ENCODE measurements at regions not wholly inside any gene's neighbourhood (a gene's known extent, or its start where the extent isn't known, plus 50 kb on each side); places are given as distances from the start of the nearest gene placed in this dataset.

DNA sequence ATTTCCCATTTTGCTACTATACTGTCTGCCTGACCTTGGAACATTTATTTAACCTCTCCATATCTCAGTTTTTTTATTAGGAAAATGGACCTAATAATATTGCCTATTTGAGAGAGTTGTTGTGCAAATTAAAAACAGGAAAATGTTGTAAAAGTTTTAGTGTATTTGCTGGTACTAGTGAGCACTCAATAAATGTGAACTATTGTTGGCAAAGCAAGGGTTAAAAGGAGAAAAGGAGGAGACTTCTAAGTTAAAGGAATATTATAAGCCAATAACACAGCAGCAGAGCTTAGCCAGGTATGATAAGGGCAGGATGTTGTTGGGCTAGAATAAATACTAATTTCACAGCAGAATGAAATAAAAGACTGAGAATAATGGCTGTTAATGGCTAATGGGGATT is 211.9 kb upstream of the FUT9 start:
- no peak for ATAC-seq
- no peaks in the 10 kb centered on the region for H3K9me3 Mint-ChIP-seq
- H3K27ac Mint-ChIP-seq, result no peak overlapping the region
- H3K4me1 Mint-ChIP-seq, result no peaks in the 10 kb centered on the region
- DNase-seq, result no peak
- H3K27me3 Mint-ChIP-seq, result no peaks in the 10 kb centered on the region
- no peak overlapping the region for H3K4me3 Mint-ChIP-seq

DNA sequence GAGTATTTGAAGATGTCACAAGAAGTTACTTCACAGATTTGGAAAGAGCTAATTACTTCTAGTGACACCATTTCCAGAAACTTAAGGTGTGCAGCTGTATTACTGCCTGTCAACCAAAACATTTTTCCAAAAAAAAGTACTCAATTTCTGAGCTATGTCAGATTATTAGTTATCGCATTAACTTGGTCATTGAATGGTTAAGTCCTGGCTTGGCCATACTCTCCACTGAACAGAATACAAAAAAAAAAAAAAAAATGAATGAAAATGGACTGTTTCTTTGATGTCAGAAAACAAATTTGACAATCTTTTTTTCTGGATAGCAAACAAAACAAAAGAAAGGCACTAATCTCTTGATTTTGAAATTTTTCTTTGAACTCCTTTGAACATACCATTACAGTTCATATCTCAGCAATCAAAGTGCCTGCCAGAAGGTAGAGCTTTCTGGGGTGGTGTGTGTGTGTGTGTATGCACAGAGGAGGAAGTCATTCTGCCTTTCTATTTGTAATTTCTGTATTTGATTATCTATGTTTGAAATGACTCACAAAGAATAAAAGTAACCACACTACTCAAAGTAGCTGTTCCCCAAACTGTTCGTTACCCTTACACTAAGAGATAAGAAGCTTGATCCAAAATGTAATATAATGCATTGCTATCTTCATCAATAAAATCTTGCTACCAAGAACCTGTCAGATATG is 210.8 kb upstream of the FUT9 start:
- no peak overlapping the region for H3K4me3 Mint-ChIP-seq
- no peaks in the 10 kb centered on the region for H3K9me3 Mint-ChIP-seq
- DNase-seq, result no peak

GRCh38 chr6:95805699-95806098 is 210.1 kb upstream of the FUT9 start:
- no peak for ATAC-seq
- no peak overlapping the region for H3K4me3 Mint-ChIP-seq
- H3K27ac Mint-ChIP-seq, result no peak overlapping the region
- DNase-seq, result no peak
- no peaks in the 10 kb centered on the region for H3K9me3 Mint-ChIP-seq
- H3K27me3 Mint-ChIP-seq, result no peaks in the 10 kb centered on the region
- H3K4me1 Mint-ChIP-seq, result no peaks in the 10 kb centered on the region

More for the DNA sequence above, 210.8 kb upstream of the FUT9 start:
- no peaks in the 10 kb centered on the region for H3K27me3 Mint-ChIP-seq
- H3K4me1 Mint-ChIP-seq, result no peaks in the 10 kb centered on the region
- H3K27ac Mint-ChIP-seq, result no peak overlapping the region
- ATAC-seq, result no peak

DNA sequence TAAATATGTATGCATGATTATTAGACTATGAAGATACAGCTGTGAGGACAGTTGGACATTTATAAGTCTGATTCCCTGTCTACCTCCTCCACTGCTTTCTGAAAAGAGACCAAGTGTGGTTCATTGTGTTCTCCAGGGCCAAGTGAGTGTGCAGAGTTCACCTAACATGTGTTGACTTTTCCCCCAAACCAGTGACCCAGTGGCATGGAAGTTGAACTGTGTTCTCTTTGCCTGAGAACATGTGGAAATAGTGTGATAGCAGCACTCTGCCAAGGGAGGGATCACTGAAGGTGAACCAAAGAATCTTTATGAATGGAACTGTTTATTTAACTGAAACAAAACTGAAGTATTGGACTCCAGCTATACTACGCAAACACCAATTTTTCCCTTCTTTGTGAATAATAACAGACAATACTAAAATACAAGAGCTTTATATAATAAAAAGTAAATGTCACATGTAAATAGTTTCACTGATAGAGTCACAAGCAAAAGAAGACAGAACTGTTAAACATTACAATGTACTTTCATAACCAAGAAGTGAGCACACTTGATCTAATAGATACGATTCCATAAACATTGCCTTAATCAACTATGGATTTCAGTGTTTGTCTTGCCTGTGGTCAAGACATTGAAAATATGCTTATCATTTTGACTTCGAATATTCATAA is 200.3 kb upstream of the FUT9 start:
- H3K4me1 Mint-ChIP-seq, result no peaks in the 10 kb centered on the region
- H3K9me3 Mint-ChIP-seq, result peaks cover 5 to 6% of the 10 kb centered on the region in 2 donors
- DNase-seq (no peak), ATAC-seq (no peak)
- no peak overlapping the region for H3K27ac Mint-ChIP-seq
- H3K4me3 Mint-ChIP-seq, result no peak overlapping the region
- H3K27me3 Mint-ChIP-seq, result no peaks in the 10 kb centered on the region

DNA sequence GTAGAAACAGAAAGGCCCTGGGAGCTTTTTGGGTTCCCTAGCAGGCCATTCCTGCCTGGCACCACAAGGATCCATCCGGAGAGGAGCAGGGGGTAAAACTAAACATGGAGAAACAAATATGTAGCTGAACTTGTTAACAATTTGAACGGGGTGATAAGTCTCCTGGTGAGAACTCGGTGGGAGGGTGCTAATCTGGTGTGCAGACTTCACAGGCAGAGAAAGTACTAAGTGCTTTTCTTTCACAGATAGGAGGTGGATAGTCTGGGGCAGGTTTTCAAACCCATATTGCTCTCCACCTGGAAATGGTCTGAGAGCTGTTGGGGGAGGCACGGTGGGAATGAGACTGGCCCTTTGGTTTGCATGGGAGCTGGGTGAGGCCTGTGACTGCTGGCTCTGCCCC is 196.3 kb upstream of the FUT9 start:
- DNase-seq (no peak), ATAC-seq (no peak)
- Mint-ChIP-seq H3K27ac (no peak overlapping the region), H3K4me1 (no peaks in the 10 kb centered on the region), H3K27me3 (no peaks in the 10 kb centered on the region), H3K4me3 (no peak overlapping the region), H3K9me3 (peaks cover 5 to 15% of the 10 kb centered on the region in 2 donors)

DNA sequence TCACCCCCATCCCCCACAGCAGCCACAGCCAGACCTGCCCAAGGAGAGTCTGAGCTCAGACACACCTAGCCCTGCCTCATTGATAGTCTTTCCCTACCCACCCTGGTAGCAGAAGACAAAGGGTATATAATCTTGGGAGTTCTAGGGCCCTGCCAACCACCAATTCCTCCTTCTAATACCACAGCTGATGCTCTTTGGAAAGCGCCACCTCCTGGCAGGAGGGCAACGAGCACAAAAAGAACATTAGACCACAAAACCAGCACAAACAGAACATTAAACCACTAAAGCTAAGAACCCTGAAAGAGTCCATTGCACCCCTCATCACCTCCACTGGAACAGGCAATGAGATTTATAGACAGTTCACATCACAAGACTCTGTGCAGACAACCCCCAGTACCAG is 195.8 kb upstream of the FUT9 start:
- H3K4me3 Mint-ChIP-seq, result no peak overlapping the region
- H3K27ac Mint-ChIP-seq, result no peak overlapping the region
- no peaks in the 10 kb centered on the region for H3K4me1 Mint-ChIP-seq
- ATAC-seq (no peak), DNase-seq (no peak)
- peaks cover 5 to 20% of the 10 kb centered on the region in 2 donors for H3K9me3 Mint-ChIP-seq
- H3K27me3 Mint-ChIP-seq, result no peaks in the 10 kb centered on the region

DNA sequence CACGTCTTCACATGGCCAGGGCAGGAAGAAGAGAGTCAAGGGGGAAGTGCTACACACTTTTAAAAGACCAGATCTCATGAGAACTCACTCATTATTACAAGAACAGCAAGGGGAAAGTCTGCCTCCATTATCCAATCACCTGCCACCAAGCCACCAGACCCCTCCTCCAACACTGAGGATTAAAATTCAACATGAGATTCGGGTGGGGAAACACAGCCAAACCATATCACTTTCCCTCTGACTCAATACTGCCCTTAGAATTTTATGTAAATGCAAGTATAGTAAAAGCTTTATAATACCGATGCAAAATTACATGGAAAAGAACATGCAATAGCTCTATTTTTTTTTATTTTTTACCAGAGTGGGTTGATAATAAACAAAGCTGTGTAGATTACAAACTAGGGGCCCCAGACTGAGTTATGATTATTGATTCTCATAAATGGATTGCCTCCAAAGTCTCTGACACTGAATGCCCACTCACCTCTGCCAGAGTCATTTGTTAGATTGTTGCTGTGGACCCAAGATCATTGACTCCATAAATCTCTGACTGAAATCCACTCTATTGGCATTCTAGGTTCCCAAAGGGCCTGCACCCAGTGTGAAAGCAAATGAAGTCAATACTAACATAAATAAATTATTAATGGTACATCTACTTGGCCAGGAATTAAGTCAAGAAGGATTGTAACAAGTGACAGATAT is 184.8 kb upstream of the FUT9 start:
- DNase-seq, result no peak
- H3K27me3 Mint-ChIP-seq, result no peaks in the 10 kb centered on the region

DNA sequence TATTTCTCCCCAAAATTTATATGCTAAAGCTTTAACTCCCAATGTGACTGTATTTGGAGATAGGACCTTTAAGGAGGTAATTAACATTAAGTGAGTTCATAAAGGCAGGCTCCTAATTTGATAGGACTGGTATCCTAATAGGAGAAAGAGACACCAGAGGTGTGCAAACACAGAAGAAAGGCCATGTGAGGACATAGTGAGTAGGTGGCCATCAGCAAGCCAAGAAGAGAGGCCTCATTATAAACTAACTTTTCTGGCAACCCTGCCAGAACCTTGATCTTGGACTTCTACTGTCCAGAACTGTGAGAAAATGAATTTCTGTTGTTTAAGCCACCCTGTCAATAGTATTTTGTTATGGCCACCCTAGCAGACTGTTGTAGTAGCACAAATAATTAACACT is 177.9 kb upstream of the FUT9 start:
- ATAC-seq (no peak), DNase-seq (no peak)
- Mint-ChIP-seq H3K4me1 (no peaks in the 10 kb centered on the region), H3K9me3 (no peaks in the 10 kb centered on the region), H3K27ac (no peak overlapping the region), H3K27me3 (no peaks in the 10 kb centered on the region), H3K4me3 (no peak overlapping the region)

More for the DNA sequence above, 184.8 kb upstream of the FUT9 start:
- Mint-ChIP-seq H3K4me3 (no peak overlapping the region), H3K9me3 (peaks cover 0 to 5% of the 10 kb centered on the region in 2 donors), H3K4me1 (no peaks in the 10 kb centered on the region), H3K27ac (no peak overlapping the region)
- no peak for ATAC-seq

GRCh38 chr6:95841560-95841959 is 174.2 kb upstream of the FUT9 start:
- Mint-ChIP-seq H3K27ac (no peak overlapping the region), H3K9me3 (no peaks in the 10 kb centered on the region), H3K4me3 (no peak overlapping the region), H3K4me1 (no peaks in the 10 kb centered on the region), H3K27me3 (no peaks in the 10 kb centered on the region)
- ATAC-seq (no peak), DNase-seq (no peak)

- H3K27ac Mint-ChIP-seq, result no peak overlapping the region
- ATAC-seq, result no peak
- H3K9me3 Mint-ChIP-seq, result no peaks in the 10 kb centered on the region
- H3K27me3 Mint-ChIP-seq, result no peaks in the 10 kb centered on the region
- no peaks in the 10 kb centered on the region for H3K4me1 Mint-ChIP-seq
- no peak for DNase-seq
- H3K4me3 Mint-ChIP-seq, result no peak overlapping the region
These were observed 169.1 kb upstream of the FUT9 start for GRCh38 chr6:95846652-95847051.

- ATAC-seq (no peak), DNase-seq (no peak)
- Mint-ChIP-seq H3K4me3 (no peak overlapping the region), H3K4me1 (no peaks in the 10 kb centered on the region), H3K9me3 (no peaks in the 10 kb centered on the region), H3K27me3 (no peaks in the 10 kb centered on the region), H3K27ac (no peak overlapping the region)
These were observed 168.7 kb upstream of the FUT9 start for GRCh38 chr6:95847061-95847460.

DNA sequence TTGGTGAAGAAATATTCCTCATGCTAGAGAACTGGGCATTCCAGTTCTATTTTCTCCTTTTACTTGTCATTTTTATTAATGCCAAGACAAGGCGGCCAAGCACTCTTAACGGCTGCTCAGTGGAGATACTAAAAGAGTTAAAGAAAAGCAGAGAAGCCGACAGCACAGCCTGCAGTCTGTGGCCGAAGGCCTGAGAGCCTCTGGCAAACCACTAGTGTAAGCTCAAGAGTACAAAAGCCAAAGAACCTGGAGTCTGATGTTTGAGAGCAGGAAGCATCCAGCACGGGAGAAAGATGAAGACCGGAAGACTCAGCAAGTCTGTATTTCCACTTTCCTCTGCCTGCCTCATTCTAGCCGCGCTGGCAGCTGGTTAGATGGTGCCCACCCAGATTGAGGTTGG is 167.1 kb upstream of the FUT9 start:
- DNase-seq, result no peak
- no peaks in the 10 kb centered on the region for H3K27me3 Mint-ChIP-seq
- no peak for ATAC-seq
- H3K4me1 Mint-ChIP-seq, result no peaks in the 10 kb centered on the region
- H3K9me3 Mint-ChIP-seq, result no peaks in the 10 kb centered on the region
- H3K4me3 Mint-ChIP-seq, result no peak overlapping the region
- H3K27ac Mint-ChIP-seq, result peak overlapping the region in 1 of 2 donors; percentile 82

GRCh38 chr6:95856876-95857364 is 158.9 kb upstream of the FUT9 start:
- no peaks in the 10 kb centered on the region for H3K4me1 Mint-ChIP-seq
- peaks cover 8 to 9% of the 10 kb centered on the region in 2 donors for H3K9me3 Mint-ChIP-seq
- ATAC-seq, result no peak
- H3K4me3 Mint-ChIP-seq, result no peak overlapping the region
- no peak overlapping the region for H3K27ac Mint-ChIP-seq
- no peaks in the 10 kb centered on the region for H3K27me3 Mint-ChIP-seq
- DNase-seq, result no peak

DNA sequence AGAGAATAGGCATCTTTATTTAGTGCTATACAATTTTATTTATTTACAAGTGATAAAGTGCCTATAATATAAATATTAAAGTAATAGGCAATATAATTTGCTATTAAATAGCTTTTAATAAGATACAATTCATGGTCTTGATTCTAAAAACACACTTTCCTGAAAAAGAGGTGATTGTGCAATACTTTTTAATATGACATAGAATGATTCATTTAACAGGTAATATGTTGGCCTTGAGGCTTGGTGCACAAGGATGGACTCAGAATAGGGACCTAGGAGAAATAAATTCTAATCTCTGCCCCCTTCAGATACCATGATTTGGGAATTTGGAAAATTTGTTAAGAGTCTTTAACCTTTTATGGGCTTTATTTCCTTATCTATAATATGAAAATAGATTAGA is 149.9 kb upstream of the FUT9 start:
- ATAC-seq, result no peak
- H3K27me3 Mint-ChIP-seq, result peaks cover 9% of the 10 kb centered on the region
- H3K4me3 Mint-ChIP-seq, result no peak overlapping the region
- H3K9me3 Mint-ChIP-seq, result no peaks in the 10 kb centered on the region
- DNase-seq, result no peak
- no peak overlapping the region for H3K27ac Mint-ChIP-seq
- no peaks in the 10 kb centered on the region for H3K4me1 Mint-ChIP-seq

DNA sequence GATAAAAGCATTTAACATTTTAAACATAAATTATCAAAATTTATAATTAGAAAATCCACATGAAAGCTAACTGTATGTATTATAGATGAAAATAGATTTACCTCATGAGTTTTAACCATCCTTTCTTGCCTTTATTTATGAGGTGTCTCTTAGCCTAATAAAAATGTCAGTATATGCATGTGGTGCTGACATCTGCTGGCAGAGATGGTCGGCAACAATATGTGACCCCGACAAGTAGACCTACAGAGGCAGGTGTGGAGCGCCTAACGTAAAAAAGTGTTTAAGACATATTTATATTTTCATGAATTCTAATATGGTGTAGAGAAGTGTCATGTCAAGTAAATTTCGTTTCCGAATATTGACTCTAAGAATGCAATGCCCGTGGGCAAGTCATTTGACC is 149.0 kb upstream of the FUT9 start:
- H3K4me1 Mint-ChIP-seq, result no peaks in the 10 kb centered on the region
- ATAC-seq (no peak), DNase-seq (no peak)
- H3K9me3 Mint-ChIP-seq, result no peaks in the 10 kb centered on the region
- no peak overlapping the region for H3K4me3 Mint-ChIP-seq
- peaks cover 9% of the 10 kb centered on the region for H3K27me3 Mint-ChIP-seq
- no peak overlapping the region for H3K27ac Mint-ChIP-seq

- ATAC-seq, result no peak
- Mint-ChIP-seq H3K4me3 (no peak overlapping the region), H3K9me3 (no peaks in the 10 kb centered on the region), H3K27ac (no peak overlapping the region), H3K4me1 (no peaks in the 10 kb centered on the region), H3K27me3 (peaks cover 9% of the 10 kb centered on the region)
- DNase-seq, result no peak
These were observed 148.6 kb upstream of the FUT9 start for GRCh38 chr6:95867205-95867604.
